HepG2 (cell line): ENCODE measurements at regions not wholly inside any gene's neighbourhood (a gene's known extent, or its start where the extent isn't known, plus 50 kb on each side); places are given as distances from the start of the nearest gene placed in this dataset.

Experiments
- ATF1 ChIP-seq: IDR thresholded peaks from 2 replicates; pipeline ENCODE4 v1.6.1; 2016; ENCODE audit warnings: mild to moderate bottlenecking, control low read depth
- NFYC ChIP-seq: IDR thresholded peaks from 2 replicates; pipeline ENCODE4 v1.6.1; 2016; ENCODE audit warnings: missing genetic modification reagents, missing compliant biosample characterization
- NR2F6 ChIP-seq, 2 experiments: IDR thresholded peaks; 2 replicates each; pipeline ENCODE4 v1.6.1; 2016; ENCODE audit warnings: antibody characterized with exemption in 1 of 2, mild to moderate bottlenecking in 1 of 2
- PAX8 ChIP-seq: sonication (generic); formaldehyde crosslinking; IDR thresholded peaks from 2 replicates; pipeline ENCODE4 v1.8.0; 2022; ENCODE audit warnings: mild to moderate bottlenecking, missing genetic modification reagents, borderline replicate concordance
- RBFOX2 ChIP-seq: fragments of 200-400 bp; formaldehyde crosslinking; IDR thresholded peaks from 2 replicates; pipeline ENCODE4 v1.6.1; 2017; ENCODE audit warnings: low read depth, mild to moderate bottlenecking, low read length
- RFX3 ChIP-seq: IDR thresholded peaks from 2 replicates; pipeline ENCODE4 v1.6.1; 2016; ENCODE audit warnings: missing biosample characterization, missing genetic modification reagents
- SALL1 ChIP-seq: sonication (generic); formaldehyde crosslinking; IDR thresholded peaks from 2 replicates; pipeline ENCODE4 v1.8.0; 2022; ENCODE audit warnings: mild to moderate bottlenecking, missing genetic modification reagents
- STAT5B ChIP-seq: sonication (generic); formaldehyde crosslinking; IDR thresholded peaks from 2 replicates; pipeline ENCODE4 v1.4.0; 2020; ENCODE audit warnings: missing genetic modification reagents
- TSC22D2 ChIP-seq: sonication (generic); formaldehyde crosslinking; IDR thresholded peaks from 2 replicates; pipeline ENCODE4 v1.5.1; 2020; ENCODE audit warnings: missing genetic modification reagents, mild to moderate bottlenecking, borderline replicate concordance
- ZKSCAN5 ChIP-seq: sonication (generic); formaldehyde crosslinking; IDR thresholded peaks from 2 replicates; pipeline ENCODE4 v1.5.1; 2020; ENCODE audit warnings: mild to moderate bottlenecking, missing genetic modification reagents
- ZNF20 ChIP-seq: sonication (generic); formaldehyde crosslinking; IDR thresholded peaks from 2 replicates; pipeline ENCODE4 v1.4.0; 2020; ENCODE audit warnings: mild to moderate bottlenecking, moderate library complexity, missing genetic modification reagents
- ZNF761 ChIP-seq: sonication (generic); formaldehyde crosslinking; conservative IDR thresholded peaks from 2 replicates; pipeline ENCODE4 v1.4.0; 2020; ENCODE audit warnings: mild to moderate bottlenecking, missing genetic modification reagents
- ZNF781 ChIP-seq: sonication (generic); formaldehyde crosslinking; IDR thresholded peaks from 2 replicates; pipeline ENCODE4 v1.5.1; 2020; ENCODE audit warnings: borderline replicate concordance, mild to moderate bottlenecking, missing genetic modification reagents; ENCODE audit errors: not compliant biosample characterization
- TF ChIP-seq, protein P1 (sequence below): sonication (generic); formaldehyde crosslinking; IDR thresholded peaks from 2 replicates; pipeline ENCODE4 v1.4.0; 2020; ENCODE audit warnings: missing genetic modification reagents
- TF ChIP-seq, protein P2 (sequence below): IDR thresholded peaks from 2 replicates; pipeline ENCODE4 v1.6.1; 2012; ENCODE audit warnings: low read depth, low read length, improper control_type of control experiment
- TF ChIP-seq, protein P3 (sequence below): sonication (generic); formaldehyde crosslinking; IDR thresholded peaks from 2 replicates; pipeline ENCODE4 v1.8.1; 2023; ENCODE audit warnings: missing genetic modification reagents, inconsistent platforms, borderline replicate concordance

DNA sequence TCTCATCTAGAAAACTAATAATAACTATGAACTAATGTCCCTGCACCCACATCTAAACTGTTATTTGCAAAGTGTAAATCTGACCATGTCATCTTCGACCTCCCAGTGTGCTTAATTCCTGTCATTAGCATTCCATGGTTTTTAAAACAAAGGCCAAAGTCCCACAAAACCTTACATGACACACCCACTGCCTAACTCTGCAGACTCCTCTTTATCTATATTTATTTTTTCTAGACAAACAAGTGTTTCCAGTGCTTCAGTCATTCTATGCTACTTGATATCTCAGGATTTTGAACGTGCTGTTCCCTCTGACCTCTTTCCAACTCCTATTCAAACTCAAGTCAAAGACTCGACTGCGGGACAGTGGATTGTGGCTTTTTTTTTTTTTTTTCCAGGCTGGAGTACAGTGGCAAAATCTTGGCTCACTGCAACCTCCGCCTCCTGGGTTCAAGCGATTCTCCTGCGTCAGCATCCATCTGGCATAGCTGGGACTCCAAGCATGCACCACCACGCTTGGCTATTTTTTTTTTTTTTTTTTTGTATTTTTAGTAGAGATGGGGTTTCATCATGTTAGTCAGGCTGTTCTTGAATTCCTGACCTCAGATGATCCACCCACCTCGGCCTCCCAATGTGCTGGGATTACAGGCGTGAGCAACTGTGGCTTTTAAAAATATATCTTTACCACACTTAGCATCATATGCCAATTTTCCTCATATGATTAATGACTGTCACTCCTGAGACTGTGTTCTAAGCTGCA lies 1511.0 kb downstream of the ARAP2 start (continued):
- TF ChIP-seq ZNF781 (CRISPR knock-in tag) (no peak), RFX3 (CRISPR knock-in tag) (no peak), NR2F6 (IDR thresholded peaks at IDR 0.05) (peak; percentile 42), NR2F6 (CRISPR knock-in tag; IDR thresholded peaks at IDR 0.05) (no peak), ZKSCAN5 (CRISPR knock-in tag) (no peak), NFYC (CRISPR knock-in tag) (no peak), ZNF20 (no peak), RBFOX2 (no peak), STAT5B (CRISPR knock-in tag) (no peak), PAX8 (no peak), TSC22D2 (CRISPR knock-in tag) (no peak), ATF1 (peak; percentile 20; the same call in 1 of the 2 replicates), ZNF761 (CRISPR knock-in tag) (no peak), SALL1 (peak; percentile 43; the same call in 1 of the 2 replicates)
- TF ChIP-seq, protein P1, sequence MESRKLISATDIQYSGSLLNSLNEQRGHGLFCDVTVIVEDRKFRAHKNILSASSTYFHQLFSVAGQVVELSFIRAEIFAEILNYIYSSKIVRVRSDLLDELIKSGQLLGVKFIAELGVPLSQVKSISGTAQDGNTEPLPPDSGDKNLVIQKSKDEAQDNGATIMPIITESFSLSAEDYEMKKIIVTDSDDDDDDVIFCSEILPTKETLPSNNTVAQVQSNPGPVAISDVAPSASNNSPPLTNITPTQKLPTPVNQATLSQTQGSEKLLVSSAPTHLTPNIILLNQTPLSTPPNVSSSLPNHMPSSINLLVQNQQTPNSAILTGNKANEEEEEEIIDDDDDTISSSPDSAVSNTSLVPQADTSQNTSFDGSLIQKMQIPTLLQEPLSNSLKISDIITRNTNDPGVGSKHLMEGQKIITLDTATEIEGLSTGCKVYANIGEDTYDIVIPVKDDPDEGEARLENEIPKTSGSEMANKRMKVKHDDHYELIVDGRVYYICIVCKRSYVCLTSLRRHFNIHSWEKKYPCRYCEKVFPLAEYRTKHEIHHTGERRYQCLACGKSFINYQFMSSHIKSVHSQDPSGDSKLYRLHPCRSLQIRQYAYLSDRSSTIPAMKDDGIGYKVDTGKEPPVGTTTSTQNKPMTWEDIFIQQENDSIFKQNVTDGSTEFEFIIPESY, result no peak
- TF ChIP-seq, protein P2, sequence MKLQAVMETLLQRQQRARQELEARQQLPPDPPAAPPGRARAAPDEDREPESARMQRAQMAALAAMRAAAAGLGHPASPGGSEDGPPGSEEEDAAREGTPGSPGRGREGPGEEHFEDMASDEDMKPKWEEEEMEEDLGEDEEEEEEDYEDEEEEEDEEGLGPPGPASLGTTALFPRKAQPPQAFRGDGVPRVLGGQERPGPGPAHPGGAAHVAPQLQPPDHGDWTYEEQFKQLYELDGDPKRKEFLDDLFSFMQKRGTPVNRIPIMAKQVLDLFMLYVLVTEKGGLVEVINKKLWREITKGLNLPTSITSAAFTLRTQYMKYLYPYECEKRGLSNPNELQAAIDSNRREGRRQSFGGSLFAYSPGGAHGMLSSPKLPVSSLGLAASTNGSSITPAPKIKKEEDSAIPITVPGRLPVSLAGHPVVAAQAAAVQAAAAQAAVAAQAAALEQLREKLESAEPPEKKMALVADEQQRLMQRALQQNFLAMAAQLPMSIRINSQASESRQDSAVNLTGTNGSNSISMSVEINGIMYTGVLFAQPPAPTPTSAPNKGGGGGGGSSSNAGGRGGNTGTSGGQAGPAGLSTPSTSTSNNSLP, result peak; percentile 36; the same call in 1 of the 2 replicates
- TF ChIP-seq, protein P3, sequence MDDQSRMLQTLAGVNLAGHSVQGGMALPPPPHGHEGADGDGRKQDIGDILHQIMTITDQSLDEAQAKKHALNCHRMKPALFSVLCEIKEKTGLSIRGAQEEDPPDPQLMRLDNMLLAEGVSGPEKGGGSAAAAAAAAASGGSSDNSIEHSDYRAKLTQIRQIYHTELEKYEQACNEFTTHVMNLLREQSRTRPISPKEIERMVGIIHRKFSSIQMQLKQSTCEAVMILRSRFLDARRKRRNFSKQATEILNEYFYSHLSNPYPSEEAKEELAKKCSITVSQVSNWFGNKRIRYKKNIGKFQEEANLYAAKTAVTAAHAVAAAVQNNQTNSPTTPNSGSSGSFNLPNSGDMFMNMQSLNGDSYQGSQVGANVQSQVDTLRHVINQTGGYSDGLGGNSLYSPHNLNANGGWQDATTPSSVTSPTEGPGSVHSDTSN (CRISPR knock-in tag), result no peak
